GM12873 (cell line): ENCODE measurements at regions not wholly inside any gene's neighbourhood (a gene's known extent, or its start where the extent isn't known, plus 50 kb on each side); places are given as distances from the start of the nearest gene placed in this dataset.
A peak's percentile ranks its signal among the peaks of the same experiment; 100 is the strongest.

Experiments
- TF ChIP-seq, protein P1 (sequence below): IDR thresholded peaks from 2 replicates; pipeline ENCODE4 v1.5.1; 2012; ENCODE audit warnings: low read depth, mild to moderate bottlenecking, moderate library complexity, low read length, control low read depth; ENCODE audit not compliant: insufficient read depth; ENCODE audit errors: missing control alignments

GRCh38 chr1:69157046-69157756 lies 410.5 kb upstream of the LRRC7 start:
- TF ChIP-seq, protein P1, sequence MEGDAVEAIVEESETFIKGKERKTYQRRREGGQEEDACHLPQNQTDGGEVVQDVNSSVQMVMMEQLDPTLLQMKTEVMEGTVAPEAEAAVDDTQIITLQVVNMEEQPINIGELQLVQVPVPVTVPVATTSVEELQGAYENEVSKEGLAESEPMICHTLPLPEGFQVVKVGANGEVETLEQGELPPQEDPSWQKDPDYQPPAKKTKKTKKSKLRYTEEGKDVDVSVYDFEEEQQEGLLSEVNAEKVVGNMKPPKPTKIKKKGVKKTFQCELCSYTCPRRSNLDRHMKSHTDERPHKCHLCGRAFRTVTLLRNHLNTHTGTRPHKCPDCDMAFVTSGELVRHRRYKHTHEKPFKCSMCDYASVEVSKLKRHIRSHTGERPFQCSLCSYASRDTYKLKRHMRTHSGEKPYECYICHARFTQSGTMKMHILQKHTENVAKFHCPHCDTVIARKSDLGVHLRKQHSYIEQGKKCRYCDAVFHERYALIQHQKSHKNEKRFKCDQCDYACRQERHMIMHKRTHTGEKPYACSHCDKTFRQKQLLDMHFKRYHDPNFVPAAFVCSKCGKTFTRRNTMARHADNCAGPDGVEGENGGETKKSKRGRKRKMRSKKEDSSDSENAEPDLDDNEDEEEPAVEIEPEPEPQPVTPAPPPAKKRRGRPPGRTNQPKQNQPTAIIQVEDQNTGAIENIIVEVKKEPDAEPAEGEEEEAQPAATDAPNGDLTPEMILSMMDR, result no peak

DNA sequence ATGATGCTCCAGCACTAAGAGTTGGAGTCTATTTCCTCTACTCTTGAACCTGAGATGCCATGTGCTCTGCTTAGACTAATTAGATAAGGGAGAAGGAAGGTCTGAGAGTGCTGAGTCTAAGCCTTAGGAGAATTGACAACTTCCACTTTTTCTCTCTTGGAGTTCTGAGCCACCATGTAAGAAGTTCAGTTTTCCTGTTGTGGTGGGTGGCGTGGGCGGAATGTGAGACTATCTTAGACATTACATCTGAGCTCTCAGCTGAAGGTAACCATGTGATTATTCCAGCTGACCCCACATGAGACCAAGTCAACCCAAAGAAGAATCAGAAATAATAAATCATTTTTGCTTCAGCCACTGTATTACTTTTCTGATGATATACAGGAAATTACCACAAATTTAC lies 404.5 kb upstream of the LRRC7 start:
- TF ChIP-seq, protein P1, result no peak

GRCh38 chr1:69163779-69164178 lies 403.9 kb upstream of the LRRC7 start:
- TF ChIP-seq, protein P1, result no peak

DNA sequence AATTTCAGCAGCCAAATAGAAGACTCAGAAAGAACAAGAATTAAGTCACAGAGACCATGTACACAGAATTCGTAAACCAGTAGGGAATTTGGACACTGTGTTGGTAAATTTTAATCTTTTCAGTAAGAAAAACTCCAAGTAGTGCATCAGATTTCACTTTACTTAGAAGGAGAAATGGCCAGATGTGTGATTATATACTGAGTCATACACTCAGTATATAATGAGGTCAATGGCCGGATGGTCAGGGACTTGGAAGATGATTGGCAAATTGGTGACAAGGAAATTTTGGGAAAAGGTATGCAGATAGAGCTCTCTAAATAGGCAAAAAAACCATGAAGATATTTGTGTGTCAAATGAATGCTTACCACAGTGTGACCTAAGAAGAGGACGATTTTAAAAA lies 399.8 kb upstream of the LRRC7 start:
- TF ChIP-seq, protein P1, result no peak

DNA sequence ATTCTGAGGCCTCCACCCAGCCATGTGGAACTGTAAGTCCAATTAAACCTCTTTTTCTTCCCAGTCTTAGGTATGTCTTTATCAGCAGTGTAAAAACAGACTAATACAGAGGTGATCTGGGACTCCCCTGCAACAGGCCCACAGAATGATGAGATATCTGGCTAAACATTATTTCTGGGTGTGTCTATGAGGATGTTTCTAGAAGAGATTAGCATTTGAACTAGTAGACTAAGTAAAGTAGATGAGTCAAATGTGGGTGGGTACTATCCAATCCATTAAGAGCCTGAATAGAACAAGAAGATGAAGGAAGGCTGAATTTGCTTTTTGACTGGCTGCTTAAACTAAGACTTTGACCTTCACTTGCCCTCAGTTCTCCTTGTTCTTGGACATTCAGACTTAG lies 396.5 kb upstream of the LRRC7 start:
- TF ChIP-seq, protein P1, result no peak

DNA sequence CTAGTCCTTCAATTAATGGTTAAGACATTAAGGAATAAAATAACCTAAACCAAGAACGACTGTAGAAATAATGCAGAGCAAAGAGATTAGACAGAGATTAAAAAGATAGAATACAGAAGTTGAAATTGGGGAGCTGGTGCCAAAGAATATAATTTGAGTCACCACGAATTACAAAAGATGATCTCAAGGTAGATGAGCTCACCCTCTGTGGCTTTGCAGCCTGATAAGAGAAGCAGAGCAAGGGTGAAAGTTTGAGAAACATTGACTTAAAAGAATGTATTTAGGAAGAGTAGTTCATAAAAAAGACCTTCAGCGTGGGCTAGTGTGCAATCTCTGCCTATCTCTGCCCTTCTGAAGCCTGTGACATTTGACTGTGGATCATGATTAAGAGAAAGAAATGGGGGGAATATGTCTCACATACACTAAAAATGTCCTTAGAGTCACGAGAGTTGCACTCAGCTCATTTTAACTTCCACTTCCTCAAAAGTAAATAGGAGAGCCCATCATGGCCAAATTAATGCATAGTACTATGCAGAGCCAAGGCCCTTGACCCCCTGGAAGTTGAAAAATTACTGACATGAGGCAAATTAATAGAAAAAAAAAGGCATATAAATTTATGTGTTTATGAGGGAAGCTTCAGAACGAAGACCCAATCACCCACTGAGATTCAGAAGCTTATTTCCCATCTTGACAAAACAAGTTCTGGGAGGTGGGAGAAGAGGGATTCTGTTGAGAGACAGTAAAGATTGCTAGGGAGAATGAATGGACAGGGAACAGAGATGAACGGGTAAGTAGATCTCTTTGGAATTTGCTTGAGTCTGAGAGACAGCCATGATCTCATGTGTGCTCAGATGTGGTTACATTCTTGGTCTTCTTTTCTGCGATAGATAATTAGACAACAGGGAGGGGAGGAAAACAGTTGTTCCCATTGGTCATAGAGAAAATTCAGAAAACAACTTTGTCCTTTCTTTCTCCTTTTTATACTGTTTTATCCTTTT lies 395.4 kb upstream of the LRRC7 start:
- TF ChIP-seq, protein P1, result no peak

- TF ChIP-seq, protein P1, result peak; percentile 15
Observed at GRCh38 chr1:69175053-69175452, 392.7 kb upstream of the LRRC7 start.
